T-helper 1 cell treated with Interleukin-12 subunit alpha and Interleukin-12 subunit beta and Interleukin-4 antibody, amounts not matched to agents 30 ng/mL and 1 ng/mL, for 36 hours (primary cell): ENCODE measurements at regions not wholly inside any gene's neighbourhood (a gene's known extent, or its start where the extent isn't known, plus 50 kb on each side); places are given as distances from the start of the nearest gene placed in this dataset.

Experiments used
- intact Hi-C: fragments of 100-400 bp; cut with micrococcal nuclease; formaldehyde crosslinking; loops from one replicate; pipeline ENCODE4 v1.15.1; 2024

- intact Hi-C loops: no loop called here
Observed at GRCh38 chr10:111498560-111498959, 421.7 kb downstream of the ADRA2A start.

- intact Hi-C loops: no loop called here
Observed at GRCh38 chr10:111504376-111504775, 427.5 kb downstream of the ADRA2A start.

- intact Hi-C loops: no loop called here
Observed at GRCh38 chr10:111506266-111507034, 429.6 kb downstream of the ADRA2A start.

GRCh38 chr10:111511751-111512150, 434.9 kb downstream of the ADRA2A start:
- intact Hi-C loops: no loop called here

GRCh38 chr10:111515264-111515663, 438.4 kb downstream of the ADRA2A start:
- intact Hi-C loops: no loop called here

- intact Hi-C loops: no loop called here
Observed at GRCh38 chr10:111515706-111516105, 438.9 kb downstream of the ADRA2A start.

GRCh38 chr10:111516144-111516543, 439.3 kb downstream of the ADRA2A start:
- intact Hi-C loops: no loop called here

GRCh38 chr10:111522141-111522540, 445.3 kb downstream of the ADRA2A start:
- intact Hi-C loops: no loop called here

GRCh38 chr10:111522551-111522950, 445.7 kb downstream of the ADRA2A start:
- intact Hi-C loops: no loop called here

GRCh38 chr10:111523016-111523415, 446.2 kb downstream of the ADRA2A start:
- intact Hi-C loops: no loop called here

GRCh38 chr10:111524134-111524533, 447.3 kb downstream of the ADRA2A start:
- intact Hi-C loops: no loop called here

- intact Hi-C loops: no loop called here
Observed at GRCh38 chr10:111525696-111526095, 448.9 kb downstream of the ADRA2A start.

GRCh38 chr10:111531690-111532089, 454.9 kb downstream of the ADRA2A start:
- intact Hi-C loops: no loop called here

- intact Hi-C loops: no loop called here
Observed at GRCh38 chr10:111532139-111532538, 455.3 kb downstream of the ADRA2A start.

- intact Hi-C loops: no loop called here
Observed at GRCh38 chr10:111539246-111539645, 462.4 kb downstream of the ADRA2A start.

GRCh38 chr10:111543854-111544253, 467.0 kb downstream of the ADRA2A start:
- intact Hi-C loops: no loop called here

- intact Hi-C loops: no loop called here
Observed at GRCh38 chr10:111545861-111546605, 469.2 kb downstream of the ADRA2A start.

GRCh38 chr10:111548084-111548726, 471.4 kb downstream of the ADRA2A start:
- intact Hi-C loops: no loop called here

- intact Hi-C loops: no loop called here
Observed at GRCh38 chr10:111551001-111551400, 474.2 kb downstream of the ADRA2A start.

- intact Hi-C loops: no loop called here
Observed at GRCh38 chr10:111556666-111557065, 479.8 kb downstream of the ADRA2A start.

GRCh38 chr10:111558211-111558610, 481.4 kb downstream of the ADRA2A start:
- intact Hi-C loops: no loop called here

GRCh38 chr10:111560027-111560426, 483.2 kb downstream of the ADRA2A start:
- intact Hi-C loops: loop anchor here (10.0 kb wide), 1 partner anchor 855 kb away; no protein-coding TSS in a partner anchor
